SK-N-SH (cell line): ENCODE measurements at regions not wholly inside any gene's neighbourhood (a gene's known extent, or its start where the extent isn't known, plus 50 kb on each side); places are given as distances from the start of the nearest gene placed in this dataset.
A peak's percentile ranks its signal among the peaks of the same experiment; 100 is the strongest.

ENCODE experiments used
- CTCF ChIA-PET: fragments of 300-600, 350-600 bp; formaldehyde crosslinking; extraction: SDS; loops from one replicate; lab custom pipeline; 2021; lab: Yijun Ruan, JAX
- POLR2A ChIA-PET: fragments of 350-600 bp; sonication (Branson Sonifier 250); formaldehyde crosslinking; extraction: SDS; loops from one replicate; lab custom pipeline; 2020; ENCODE audit warnings: antibody characterized with exemption, inconsistent platforms; lab: Yijun Ruan, JAX
- DNase-seq: peaks from one replicate; pipeline ENCODE4 v3.0.0; 2012
- H2AFZ ChIP-seq: fragments of 200-600 bp; sonication (generic); 2 replicates; pipeline ENCODE4 v1.8.1; 2016; ENCODE audit warnings: antibody characterized with exemption, mild to moderate bottlenecking, low read depth
- H3F3A ChIP-seq: fragments of 200-600 bp; sonication (generic); replicated peaks from 2 replicates; pipeline ENCODE3; 2016; ENCODE audit warnings: antibody characterized with exemption, mild to moderate bottlenecking; ENCODE audit not compliant: insufficient read depth
- H3K27ac ChIP-seq, 2 experiments: fragments of 200-500 bp in 1 of 2; fragments of 200-600 bp in 1 of 2; sonication (Bioruptor generic) in 1 of 2; sonication (generic), shearing (Covaris generic) in 1 of 2; 2 replicates each; pipeline versions ENCODE4 v1.5.1 to v1.6.1; 2014 to 2016; ENCODE audit warnings: low read depth in 2 of 2, inconsistent platforms in 1 of 2, low read length in 1 of 2, mild to moderate bottlenecking in 1 of 2, mixed read lengths in 1 of 2
- H3K27me3 ChIP-seq: fragments of 200-600 bp; sonication (generic), shearing (Covaris generic); 2 replicates; pipeline ENCODE4 v1.6.1; 2016; ENCODE audit warnings: mixed run types; ENCODE audit not compliant: insufficient read depth
- H3K36me3 ChIP-seq, 2 experiments: fragments of 200-500 bp in 1 of 2; fragments of 200-600 bp in 1 of 2; sonication (Bioruptor generic) in 1 of 2; sonication (generic) in 1 of 2; replicated peaks in 1 of 2; 2 replicates each; pipeline versions ENCODE3 to v1.5.1; 2014 to 2016; ENCODE audit warnings: low read length in 1 of 2, mild to moderate bottlenecking in 1 of 2; ENCODE audit not compliant: insufficient read depth in 2 of 2, control insufficient read depth in 1 of 2
- H3K4me1 ChIP-seq, 2 experiments: fragments of 200-500 bp in 1 of 2; fragments of 200-600 bp in 1 of 2; sonication (Bioruptor generic) in 1 of 2; sonication (generic), shearing (Covaris generic) in 1 of 2; 2 replicates each; pipeline versions ENCODE4 v1.5.1 to v1.6.1; 2014 to 2016; ENCODE audit warnings: low read depth in 1 of 2, low read length in 1 of 2, mixed run types in 1 of 2; ENCODE audit not compliant: insufficient read depth in 2 of 2, control insufficient read depth in 1 of 2
- H3K4me2 ChIP-seq: fragments of 200-600 bp; sonication (generic), shearing (Covaris generic); 2 replicates; pipeline ENCODE4 v1.6.1; 2017; ENCODE audit warnings: mixed run types
- H3K4me3 ChIP-seq, 2 experiments: fragments of 200-500 bp in 1 of 2; fragments of 200-600 bp in 1 of 2; sonication (Bioruptor generic) in 1 of 2; sonication (generic), shearing (Covaris generic) in 1 of 2; 2 replicates each; pipeline versions ENCODE4 v1.5.1 to v1.8.1; 2014 to 2016; ENCODE audit warnings: low read depth in 2 of 2, inconsistent platforms in 1 of 2, low read length in 1 of 2, mild to moderate bottlenecking in 1 of 2, mixed read lengths in 1 of 2, moderate library complexity in 1 of 2
- H3K79me2 ChIP-seq: fragments of 200-600 bp; sonication (generic); 2 replicates; pipeline ENCODE4 v1.8.1; 2017; ENCODE audit warnings: mild to moderate bottlenecking; ENCODE audit not compliant: insufficient read depth
- H3K9ac ChIP-seq: fragments of 200-600 bp; sonication (generic); 2 replicates; pipeline ENCODE4 v1.6.1; 2017; ENCODE audit warnings: mixed run types
- H3K9me2 ChIP-seq: fragments of 200-600 bp; sonication (generic); 2 replicates; pipeline ENCODE4 v1.6.1; 2017; ENCODE audit warnings: mixed run types
- H3K9me3 ChIP-seq: fragments of 200-600 bp; sonication (generic); 2 replicates; pipeline ENCODE4 v1.6.1; 2017; ENCODE audit warnings: mixed run types, mild to moderate bottlenecking, moderate library complexity
- H4K20me1 ChIP-seq: fragments of 200-600 bp; sonication (generic); 2 replicates; pipeline ENCODE4 v1.6.1; 2017; ENCODE audit warnings: mild to moderate bottlenecking, mixed run types; ENCODE audit not compliant: insufficient read depth
- ELF1 ChIP-seq: IDR thresholded peaks from 2 replicates; pipeline ENCODE4 v1.4.0; 2012
- EP300 ChIP-seq, 2 experiments: IDR thresholded peaks; 2 replicates each; pipeline versions ENCODE4 v1.4.0 to v1.6.1; 2012; ENCODE audit warnings: borderline replicate concordance in 1 of 2, low read depth in 1 of 2, low read length in 1 of 2
- MXI1 ChIP-seq: IDR thresholded peaks from 2 replicates; pipeline ENCODE4 v1.6.1; 2012; ENCODE audit warnings: mild to moderate bottlenecking, low read depth, low read length, improper control_type of control experiment
- NRF1 ChIP-seq: IDR thresholded peaks from 2 replicates; pipeline ENCODE4 v1.6.1; 2012; ENCODE audit warnings: low read depth, mild to moderate bottlenecking, low read length
- RFX5 ChIP-seq: IDR thresholded peaks from 2 replicates; pipeline ENCODE4 v1.6.1; 2012; ENCODE audit warnings: mild to moderate bottlenecking, improper control_type of control experiment, low read length
- SMC3 ChIP-seq: IDR thresholded peaks from 2 replicates; pipeline ENCODE4 v1.6.1; 2012; ENCODE audit warnings: low read depth, low read length, improper control_type of control experiment
- TAF1 ChIP-seq: IDR thresholded peaks from 2 replicates; pipeline ENCODE4 v1.6.1; 2012; ENCODE audit warnings: low read depth, mild to moderate bottlenecking, low read length, moderate library complexity, borderline replicate concordance
- TCF12 ChIP-seq: IDR thresholded peaks from 2 replicates; pipeline ENCODE4 v1.4.0; 2012
- TEAD4 ChIP-seq: IDR thresholded peaks from 2 replicates; pipeline ENCODE4 v1.4.0; 2012; ENCODE audit warnings: mild to moderate bottlenecking, borderline replicate concordance; ENCODE audit not compliant: insufficient read depth
- YY1 ChIP-seq: IDR thresholded peaks from 2 replicates; pipeline ENCODE4 v1.4.0; 2012; ENCODE audit warnings: low read depth, mild to moderate bottlenecking
- WGBS: methylation state at CpG from one replicate; pipeline ENCODE4 v1.1.6; 2017; ENCODE audit warnings: low lambda C conversion rate; 5-methylcytosine and 5-hydroxymethylcytosine counted together
- TF ChIP-seq, protein P1 (sequence below): IDR thresholded peaks from 2 replicates; pipeline ENCODE4 v1.4.0; 2012; ENCODE audit warnings: low read depth, borderline replicate concordance
- TF ChIP-seq, protein P2 (sequence below): IDR thresholded peaks from 2 replicates; pipeline ENCODE4 v1.6.1; 2012; ENCODE audit warnings: mild to moderate bottlenecking, low read depth, low read length, moderate library complexity
- TF ChIP-seq, protein P3 (sequence below): fragments of 200-600 bp; sonication (generic); IDR thresholded peaks from 2 replicates; pipeline ENCODE4 v1.6.1; 2017; ENCODE audit warnings: antibody characterized with exemption, mild to moderate bottlenecking, moderate library complexity

DNA sequence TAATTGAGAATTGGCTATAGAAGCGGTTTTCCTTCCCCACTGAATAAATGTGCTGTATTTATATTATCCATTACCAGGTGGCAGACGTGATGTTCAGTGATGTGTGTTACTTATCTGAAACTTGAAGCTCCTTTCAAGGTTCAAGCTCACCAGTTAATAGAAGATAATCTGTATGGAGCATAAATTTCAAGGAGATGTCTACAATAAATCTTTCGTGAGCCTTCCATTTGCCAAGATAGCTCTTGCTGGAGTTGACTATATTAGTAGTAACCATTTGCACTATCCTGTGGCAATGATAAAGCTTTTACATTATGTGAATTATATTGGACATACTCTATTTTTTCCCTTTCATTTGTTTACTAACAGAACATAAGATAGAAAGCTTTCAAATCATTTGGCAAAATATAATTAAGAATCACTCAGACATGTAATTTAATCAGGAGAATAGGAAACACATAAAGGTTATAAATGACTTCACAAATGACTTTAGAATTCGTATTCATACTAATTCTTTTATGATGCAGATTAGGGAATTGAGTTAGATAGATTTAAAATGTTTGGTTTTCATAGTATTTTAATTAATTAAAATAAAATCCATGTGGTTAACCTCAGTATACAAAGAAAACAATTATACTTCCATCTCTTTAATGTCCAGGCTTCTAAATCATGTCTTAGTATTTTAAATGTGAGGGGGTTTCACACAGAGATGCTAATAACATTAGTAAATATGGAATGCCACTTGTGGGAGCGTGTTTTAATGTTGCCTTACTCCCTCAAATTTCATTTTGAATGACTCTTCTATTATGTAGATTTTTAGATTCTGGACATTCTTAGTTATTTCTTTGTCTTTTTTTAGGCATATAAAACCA, 664.4 kb upstream of the CDH8 start:
- DNase-seq: no peak
- H3K4me1 ChIP-seq: no peaks in the 10 kb centered on the region; a peak in 1 of 4 replicates
- H3K27me3 ChIP-seq: no peaks in the 10 kb centered on the region
- ChIA-PET CTCF (interaction anchor here (1.2 kb wide), 1 partner anchor 32 kb away, joined by 3 read pairs; no protein-coding TSS in a partner anchor), POLR2A (no interaction called here)
- H3K9me2 ChIP-seq: no peaks in the 10 kb centered on the region
- WGBS: 13% methylated on average over 5 of the region's 5 CpGs
- H3K9me3 ChIP-seq: no peaks in the 10 kb centered on the region; the same call in 1 of the 2 replicates
- no peak overlapping the region for H3K9ac ChIP-seq
- TF ChIP-seq, protein P1, sequence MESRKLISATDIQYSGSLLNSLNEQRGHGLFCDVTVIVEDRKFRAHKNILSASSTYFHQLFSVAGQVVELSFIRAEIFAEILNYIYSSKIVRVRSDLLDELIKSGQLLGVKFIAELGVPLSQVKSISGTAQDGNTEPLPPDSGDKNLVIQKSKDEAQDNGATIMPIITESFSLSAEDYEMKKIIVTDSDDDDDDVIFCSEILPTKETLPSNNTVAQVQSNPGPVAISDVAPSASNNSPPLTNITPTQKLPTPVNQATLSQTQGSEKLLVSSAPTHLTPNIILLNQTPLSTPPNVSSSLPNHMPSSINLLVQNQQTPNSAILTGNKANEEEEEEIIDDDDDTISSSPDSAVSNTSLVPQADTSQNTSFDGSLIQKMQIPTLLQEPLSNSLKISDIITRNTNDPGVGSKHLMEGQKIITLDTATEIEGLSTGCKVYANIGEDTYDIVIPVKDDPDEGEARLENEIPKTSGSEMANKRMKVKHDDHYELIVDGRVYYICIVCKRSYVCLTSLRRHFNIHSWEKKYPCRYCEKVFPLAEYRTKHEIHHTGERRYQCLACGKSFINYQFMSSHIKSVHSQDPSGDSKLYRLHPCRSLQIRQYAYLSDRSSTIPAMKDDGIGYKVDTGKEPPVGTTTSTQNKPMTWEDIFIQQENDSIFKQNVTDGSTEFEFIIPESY: no peak
- TF ChIP-seq, protein P2, sequence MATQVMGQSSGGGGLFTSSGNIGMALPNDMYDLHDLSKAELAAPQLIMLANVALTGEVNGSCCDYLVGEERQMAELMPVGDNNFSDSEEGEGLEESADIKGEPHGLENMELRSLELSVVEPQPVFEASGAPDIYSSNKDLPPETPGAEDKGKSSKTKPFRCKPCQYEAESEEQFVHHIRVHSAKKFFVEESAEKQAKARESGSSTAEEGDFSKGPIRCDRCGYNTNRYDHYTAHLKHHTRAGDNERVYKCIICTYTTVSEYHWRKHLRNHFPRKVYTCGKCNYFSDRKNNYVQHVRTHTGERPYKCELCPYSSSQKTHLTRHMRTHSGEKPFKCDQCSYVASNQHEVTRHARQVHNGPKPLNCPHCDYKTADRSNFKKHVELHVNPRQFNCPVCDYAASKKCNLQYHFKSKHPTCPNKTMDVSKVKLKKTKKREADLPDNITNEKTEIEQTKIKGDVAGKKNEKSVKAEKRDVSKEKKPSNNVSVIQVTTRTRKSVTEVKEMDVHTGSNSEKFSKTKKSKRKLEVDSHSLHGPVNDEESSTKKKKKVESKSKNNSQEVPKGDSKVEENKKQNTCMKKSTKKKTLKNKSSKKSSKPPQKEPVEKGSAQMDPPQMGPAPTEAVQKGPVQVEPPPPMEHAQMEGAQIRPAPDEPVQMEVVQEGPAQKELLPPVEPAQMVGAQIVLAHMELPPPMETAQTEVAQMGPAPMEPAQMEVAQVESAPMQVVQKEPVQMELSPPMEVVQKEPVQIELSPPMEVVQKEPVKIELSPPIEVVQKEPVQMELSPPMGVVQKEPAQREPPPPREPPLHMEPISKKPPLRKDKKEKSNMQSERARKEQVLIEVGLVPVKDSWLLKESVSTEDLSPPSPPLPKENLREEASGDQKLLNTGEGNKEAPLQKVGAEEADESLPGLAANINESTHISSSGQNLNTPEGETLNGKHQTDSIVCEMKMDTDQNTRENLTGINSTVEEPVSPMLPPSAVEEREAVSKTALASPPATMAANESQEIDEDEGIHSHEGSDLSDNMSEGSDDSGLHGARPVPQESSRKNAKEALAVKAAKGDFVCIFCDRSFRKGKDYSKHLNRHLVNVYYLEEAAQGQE: no peak
- no peak for TF ChIP-seq RFX5
- no peak for TF ChIP-seq SMC3
- no peaks in the 10 kb centered on the region for H3K79me2 ChIP-seq
- no peak overlapping the region for H3K4me3 ChIP-seq
- H3K27ac ChIP-seq: peak overlapping the region in 1 of 2 experiments; percentile 47; a peak in 1 of 4 replicates
- H3K36me3 ChIP-seq: no peaks in the 10 kb centered on the region
- H3K4me2 ChIP-seq: no peak overlapping the region
- no peaks in the 10 kb centered on the region for H4K20me1 ChIP-seq
- H2AFZ ChIP-seq: no peak overlapping the region
- no peaks in the 10 kb centered on the region for H3F3A ChIP-seq

DNA sequence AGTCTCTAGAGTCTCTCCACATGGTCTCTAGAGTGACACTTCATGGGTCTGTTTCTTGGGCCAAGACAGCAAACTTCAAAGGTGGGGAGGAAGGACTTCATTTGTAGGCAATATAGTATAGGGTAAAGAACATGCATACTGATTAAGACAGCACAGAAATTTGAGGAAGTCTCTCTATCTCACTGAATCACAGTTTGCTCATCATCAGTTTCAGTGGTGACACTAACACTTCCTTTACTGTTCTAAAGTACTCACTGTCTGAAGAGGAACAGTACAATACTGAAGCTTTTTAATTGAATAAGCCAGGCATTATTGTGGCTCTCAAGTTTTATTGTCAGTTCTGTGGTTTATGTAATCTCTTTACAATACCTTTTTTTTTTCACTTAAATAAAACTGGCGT, 656.4 kb upstream of the CDH8 start:
- Histone ChIP-seq H3K9ac (no peak overlapping the region), H3K9me3 (no peaks in the 10 kb centered on the region), H3K4me2 (no peak overlapping the region), H3K4me3 (no peak overlapping the region), H4K20me1 (no peaks in the 10 kb centered on the region), H3K27ac (no peak overlapping the region), H3K27me3 (no peaks in the 10 kb centered on the region), H3K4me1 (no peaks in the 10 kb centered on the region), H3K79me2 (no peaks in the 10 kb centered on the region), H3K9me2 (no peaks in the 10 kb centered on the region)
- CTCF ChIA-PET: no interaction called here
- POLR2A ChIA-PET: no interaction called here
- no peak for DNase-seq
- no peak for TF ChIP-seq TAF1
- TF ChIP-seq, protein P3, sequence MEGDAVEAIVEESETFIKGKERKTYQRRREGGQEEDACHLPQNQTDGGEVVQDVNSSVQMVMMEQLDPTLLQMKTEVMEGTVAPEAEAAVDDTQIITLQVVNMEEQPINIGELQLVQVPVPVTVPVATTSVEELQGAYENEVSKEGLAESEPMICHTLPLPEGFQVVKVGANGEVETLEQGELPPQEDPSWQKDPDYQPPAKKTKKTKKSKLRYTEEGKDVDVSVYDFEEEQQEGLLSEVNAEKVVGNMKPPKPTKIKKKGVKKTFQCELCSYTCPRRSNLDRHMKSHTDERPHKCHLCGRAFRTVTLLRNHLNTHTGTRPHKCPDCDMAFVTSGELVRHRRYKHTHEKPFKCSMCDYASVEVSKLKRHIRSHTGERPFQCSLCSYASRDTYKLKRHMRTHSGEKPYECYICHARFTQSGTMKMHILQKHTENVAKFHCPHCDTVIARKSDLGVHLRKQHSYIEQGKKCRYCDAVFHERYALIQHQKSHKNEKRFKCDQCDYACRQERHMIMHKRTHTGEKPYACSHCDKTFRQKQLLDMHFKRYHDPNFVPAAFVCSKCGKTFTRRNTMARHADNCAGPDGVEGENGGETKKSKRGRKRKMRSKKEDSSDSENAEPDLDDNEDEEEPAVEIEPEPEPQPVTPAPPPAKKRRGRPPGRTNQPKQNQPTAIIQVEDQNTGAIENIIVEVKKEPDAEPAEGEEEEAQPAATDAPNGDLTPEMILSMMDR: no peak
- TF ChIP-seq TCF12: no peak
- no peak for TF ChIP-seq TEAD4
- no peak for TF ChIP-seq MXI1
- TF ChIP-seq EP300 (IDR thresholded peaks at IDR 0.05; ENCODE audit: borderline replicate concordance in 1 of 2, low read depth in 1 of 2, low read length in 1 of 2): no peak
- TF ChIP-seq NRF1: no peak
- no peak for TF ChIP-seq ELF1
- TF ChIP-seq SMC3: no peak
- no peak for TF ChIP-seq YY1
- TF ChIP-seq, all 33 proteins: peak for 0
- Histone ChIP-seq H2AFZ (no peak overlapping the region), H3K36me3 (no peaks in the 10 kb centered on the region), H3F3A (no peaks in the 10 kb centered on the region)
- WGBS: 17% methylated on average over 1 of the region's 1 CpG
